ENCODE measurements at regions not wholly inside any gene's neighbourhood (a gene's known extent, or its start where the extent isn't known, plus 50 kb on each side); places are given as distances from the start of the nearest gene placed in this dataset.

- POLR2A ChIA-PET = no interaction called here
Observed at GRCh38 chr15:23773093-23773492, 86.0 kb upstream of the NDN start.

GRCh38 chr15:23787346-23788105 lies 100.4 kb upstream of the NDN start:
- Mint-ChIP-seq H3K4me3 (no peak overlapping the region), H3K9me3 (peaks cover 42% of the 10 kb centered on the region), H3K36me3 (peaks cover 16% of the 10 kb centered on the region), H3K27ac (no peak overlapping the region), H3K4me1 (no peaks in the 10 kb centered on the region), H3K27me3 (ENCODE audit: low read depth) (peaks cover 1% of the 10 kb centered on the region)
- no peak for TF ChIP-seq NR2C2 (CRISPR knock-in tag; IDR thresholded peaks at IDR 0.05)
- no peak for TF ChIP-seq MLX (CRISPR knock-in tag; IDR thresholded peaks at IDR 0.05)
- TF ChIP-seq CBFB (CRISPR knock-in tag; IDR thresholded peaks at IDR 0.05; ENCODE audit: low read depth) = no peak
- TF ChIP-seq ATF2 (CRISPR knock-in tag; IDR thresholded peaks at IDR 0.05; ENCODE audit: borderline replicate concordance, low read depth) = no peak
- DNase-seq (ENCODE audit: low spot score) = no peak
- CTCF ChIA-PET = no interaction called here
- ATAC-seq = no peak
- POLR2A ChIA-PET = interaction anchor here (0.5 kb wide), 1 partner anchor 31 kb away, joined by 3 read pairs; no protein-coding TSS in a partner anchor

More at GRCh38 chr15:23773093-23773492, 86.0 kb upstream of the NDN start:
- Mint-ChIP-seq H3K9me3 (peaks cover 70% of the 10 kb centered on the region), H3K4me3 (no peak overlapping the region), H3K4me1 (no peaks in the 10 kb centered on the region), H3K27ac (no peak overlapping the region), H3K27me3 (ENCODE audit: low read depth) (no peaks in the 10 kb centered on the region; the same call in 1 of the 2 replicates), H3K36me3 (peaks cover 36% of the 10 kb centered on the region)
- CTCF ChIA-PET = no interaction called here
- no peak for ATAC-seq
- TF ChIP-seq IRF2 (CRISPR knock-in tag; IDR thresholded peaks at IDR 0.05; ENCODE audit: borderline replicate concordance, low read depth) (no peak), ZNF416 (CRISPR knock-in tag; IDR thresholded peaks at IDR 0.05) (no peak), ZNF425 (CRISPR knock-in tag; conservative IDR thresholded peaks at IDR 0.05) (no peak), GABPB1 (CRISPR knock-in tag; IDR thresholded peaks at IDR 0.05) (no peak)
- no peak for DNase-seq (ENCODE audit: low spot score)

- no peak for TF ChIP-seq ZMAT4 (CRISPR knock-in tag; IDR thresholded peaks at IDR 0.05)
- TF ChIP-seq FOXP4 (CRISPR knock-in tag; IDR thresholded peaks at IDR 0.05) = no peak
- no peak for TF ChIP-seq USF2 (CRISPR knock-in tag; IDR thresholded peaks at IDR 0.05)
- ChIA-PET POLR2A (no interaction called here), CTCF (no interaction called here)
- DNase-seq (ENCODE audit: low spot score) = no peak
- Mint-ChIP-seq H3K9me3 (peaks cover 70% of the 10 kb centered on the region), H3K4me1 (no peaks in the 10 kb centered on the region), H3K4me3 (no peak overlapping the region), H3K27me3 (ENCODE audit: low read depth) (peaks cover 10% of the 10 kb centered on the region), H3K36me3 (peaks cover 36% of the 10 kb centered on the region), H3K27ac (no peak overlapping the region)
- no peak for ATAC-seq
Observed at GRCh38 chr15:23793191-23793680, 106.1 kb upstream of the NDN start.
